ENCODE measurements at regions not wholly inside any gene's neighbourhood (a gene's known extent, or its start where the extent isn't known, plus 50 kb on each side); places are given as distances from the start of the nearest gene placed in this dataset.

DNA sequence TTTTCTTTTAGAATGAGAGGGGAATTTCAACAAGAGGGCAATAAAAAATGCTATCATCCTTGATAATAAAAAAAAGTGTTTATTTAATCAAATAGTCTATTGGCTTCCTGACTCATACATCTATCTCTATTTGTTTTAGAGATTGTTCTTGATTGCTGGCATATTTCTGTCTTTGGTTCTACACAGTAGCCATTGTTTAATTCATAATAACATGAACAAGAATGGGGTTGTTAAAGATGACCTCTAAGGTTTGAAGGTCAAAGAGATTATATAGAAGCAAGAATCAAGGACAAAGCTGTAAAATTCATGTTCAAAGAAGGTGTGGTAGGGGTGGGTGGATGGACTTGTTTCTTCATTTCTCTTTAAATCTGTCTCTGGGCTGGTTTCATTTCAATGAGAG, 166.0 kb upstream of the KLF12 start:
- TF ChIP-seq, protein P1, sequence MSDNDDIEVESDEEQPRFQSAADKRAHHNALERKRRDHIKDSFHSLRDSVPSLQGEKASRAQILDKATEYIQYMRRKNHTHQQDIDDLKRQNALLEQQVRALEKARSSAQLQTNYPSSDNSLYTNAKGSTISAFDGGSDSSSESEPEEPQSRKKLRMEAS (IDR thresholded peaks at IDR 0.05; ENCODE audit: low read depth, low read length): no peak
- TF ChIP-seq, protein P2, sequence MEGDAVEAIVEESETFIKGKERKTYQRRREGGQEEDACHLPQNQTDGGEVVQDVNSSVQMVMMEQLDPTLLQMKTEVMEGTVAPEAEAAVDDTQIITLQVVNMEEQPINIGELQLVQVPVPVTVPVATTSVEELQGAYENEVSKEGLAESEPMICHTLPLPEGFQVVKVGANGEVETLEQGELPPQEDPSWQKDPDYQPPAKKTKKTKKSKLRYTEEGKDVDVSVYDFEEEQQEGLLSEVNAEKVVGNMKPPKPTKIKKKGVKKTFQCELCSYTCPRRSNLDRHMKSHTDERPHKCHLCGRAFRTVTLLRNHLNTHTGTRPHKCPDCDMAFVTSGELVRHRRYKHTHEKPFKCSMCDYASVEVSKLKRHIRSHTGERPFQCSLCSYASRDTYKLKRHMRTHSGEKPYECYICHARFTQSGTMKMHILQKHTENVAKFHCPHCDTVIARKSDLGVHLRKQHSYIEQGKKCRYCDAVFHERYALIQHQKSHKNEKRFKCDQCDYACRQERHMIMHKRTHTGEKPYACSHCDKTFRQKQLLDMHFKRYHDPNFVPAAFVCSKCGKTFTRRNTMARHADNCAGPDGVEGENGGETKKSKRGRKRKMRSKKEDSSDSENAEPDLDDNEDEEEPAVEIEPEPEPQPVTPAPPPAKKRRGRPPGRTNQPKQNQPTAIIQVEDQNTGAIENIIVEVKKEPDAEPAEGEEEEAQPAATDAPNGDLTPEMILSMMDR (IDR thresholded peaks at IDR 0.05; ENCODE audit: low read depth, low read length): no peak
- TF ChIP-seq POLR2A (IDR thresholded peaks at IDR 0.05; ENCODE audit: extremely low read depth, insufficient read length): no peak

Measured in NB4 (cell line).